ENCODE measurements at regions not wholly inside any gene's neighbourhood (a gene's known extent, or its start where the extent isn't known, plus 50 kb on each side); places are given as distances from the start of the nearest gene placed in this dataset.
"Not testable (repeated sequence)": the region's sequence is repeated elsewhere in the genome, so short reads cannot be mapped to it uniquely, and the experiment has no call there.

- H3K27ac ChIP-seq, result no peak overlapping the region
- no peaks in the 10 kb centered on the region for H3K36me3 ChIP-seq
- no peaks in the 10 kb centered on the region for H3K27me3 ChIP-seq (ENCODE audit: insufficient read depth, low read depth, severe bottlenecking)
- TF ChIP-seq, protein P1, sequence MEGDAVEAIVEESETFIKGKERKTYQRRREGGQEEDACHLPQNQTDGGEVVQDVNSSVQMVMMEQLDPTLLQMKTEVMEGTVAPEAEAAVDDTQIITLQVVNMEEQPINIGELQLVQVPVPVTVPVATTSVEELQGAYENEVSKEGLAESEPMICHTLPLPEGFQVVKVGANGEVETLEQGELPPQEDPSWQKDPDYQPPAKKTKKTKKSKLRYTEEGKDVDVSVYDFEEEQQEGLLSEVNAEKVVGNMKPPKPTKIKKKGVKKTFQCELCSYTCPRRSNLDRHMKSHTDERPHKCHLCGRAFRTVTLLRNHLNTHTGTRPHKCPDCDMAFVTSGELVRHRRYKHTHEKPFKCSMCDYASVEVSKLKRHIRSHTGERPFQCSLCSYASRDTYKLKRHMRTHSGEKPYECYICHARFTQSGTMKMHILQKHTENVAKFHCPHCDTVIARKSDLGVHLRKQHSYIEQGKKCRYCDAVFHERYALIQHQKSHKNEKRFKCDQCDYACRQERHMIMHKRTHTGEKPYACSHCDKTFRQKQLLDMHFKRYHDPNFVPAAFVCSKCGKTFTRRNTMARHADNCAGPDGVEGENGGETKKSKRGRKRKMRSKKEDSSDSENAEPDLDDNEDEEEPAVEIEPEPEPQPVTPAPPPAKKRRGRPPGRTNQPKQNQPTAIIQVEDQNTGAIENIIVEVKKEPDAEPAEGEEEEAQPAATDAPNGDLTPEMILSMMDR (IDR thresholded peaks at IDR 0.05; ENCODE audit: low read depth, low read length), result no peak
- no peak for DNase-seq
- no peaks in the 10 kb centered on the region for H3K9me3 ChIP-seq (ENCODE audit: severe bottlenecking)
- H3K4me3 ChIP-seq (ENCODE audit: low read depth, low read length), result no peak overlapping the region
Measured at GRCh38 chr1:104629589-104629988, 879.9 kb downstream of the AMY1C start.

DNA sequence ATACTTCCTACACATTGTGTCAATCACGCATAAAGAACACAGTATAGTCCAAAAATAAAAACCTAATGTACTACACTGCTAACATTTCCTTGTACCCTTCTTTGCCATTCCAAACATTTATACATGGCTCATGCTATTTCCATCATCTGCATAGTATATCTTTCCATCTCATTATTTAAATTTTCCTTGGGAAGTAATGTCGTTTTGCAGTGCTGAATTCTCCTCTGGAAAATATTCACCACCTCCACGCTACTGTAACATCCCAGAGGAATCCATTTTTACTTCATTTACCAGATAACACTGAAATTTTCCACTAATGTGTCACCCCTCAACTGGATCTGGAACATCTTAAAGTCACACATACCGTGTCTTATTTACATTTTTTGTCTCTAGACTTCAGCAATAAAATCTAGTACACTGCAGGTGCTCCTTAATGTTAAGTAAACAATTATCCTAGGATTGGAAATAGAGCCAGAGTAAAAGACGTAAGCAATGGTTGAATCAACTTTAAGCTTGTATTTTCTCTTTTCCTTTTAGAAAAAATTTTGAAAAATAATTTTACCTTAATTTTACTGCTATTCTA is 881.0 kb downstream of the AMY1C start:
- DNase-seq, result no peak

DNA sequence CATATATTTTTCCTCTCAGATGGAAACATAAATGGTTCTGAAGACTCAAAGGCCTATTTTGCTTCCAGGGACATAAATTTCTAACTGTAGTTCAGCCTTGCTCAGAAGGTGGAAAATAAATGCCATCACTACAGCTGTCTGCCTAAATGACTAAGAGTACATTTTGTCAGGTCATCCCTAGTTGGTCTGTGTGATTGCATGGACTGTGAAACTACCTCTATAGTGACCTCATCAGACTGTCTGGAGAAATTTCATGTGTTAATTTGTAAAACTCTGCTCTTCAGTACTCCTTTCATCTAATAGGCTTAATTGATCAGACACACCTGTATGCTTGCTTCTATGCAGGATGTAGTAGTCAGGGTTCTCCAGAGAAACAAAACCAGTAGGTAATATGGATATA is 886.9 kb downstream of the AMY1C start:
- no peaks in the 10 kb centered on the region for H3K9me3 ChIP-seq (ENCODE audit: severe bottlenecking)
- no peaks in the 10 kb centered on the region for H3K27me3 ChIP-seq (ENCODE audit: insufficient read depth, low read depth, severe bottlenecking)
- H3K4me3 ChIP-seq (ENCODE audit: low read depth, low read length), result no peak overlapping the region
- no peak overlapping the region for H3K27ac ChIP-seq
- TF ChIP-seq, protein P1 (IDR thresholded peaks at IDR 0.05; ENCODE audit: low read depth, low read length), result no peak
- DNase-seq, result no peak
- no peaks in the 10 kb centered on the region for H3K36me3 ChIP-seq

More for the DNA sequence above, 881.0 kb downstream of the AMY1C start:
- no peak overlapping the region for H3K27ac ChIP-seq
- no peaks in the 10 kb centered on the region for H3K36me3 ChIP-seq
- no peaks in the 10 kb centered on the region for H3K9me3 ChIP-seq (ENCODE audit: severe bottlenecking)
- no peaks in the 10 kb centered on the region for H3K27me3 ChIP-seq (ENCODE audit: insufficient read depth, low read depth, severe bottlenecking)
- TF ChIP-seq, protein P1 (IDR thresholded peaks at IDR 0.05; ENCODE audit: low read depth, low read length), result no peak
- H3K4me3 ChIP-seq (ENCODE audit: low read depth, low read length), result no peak overlapping the region

DNA sequence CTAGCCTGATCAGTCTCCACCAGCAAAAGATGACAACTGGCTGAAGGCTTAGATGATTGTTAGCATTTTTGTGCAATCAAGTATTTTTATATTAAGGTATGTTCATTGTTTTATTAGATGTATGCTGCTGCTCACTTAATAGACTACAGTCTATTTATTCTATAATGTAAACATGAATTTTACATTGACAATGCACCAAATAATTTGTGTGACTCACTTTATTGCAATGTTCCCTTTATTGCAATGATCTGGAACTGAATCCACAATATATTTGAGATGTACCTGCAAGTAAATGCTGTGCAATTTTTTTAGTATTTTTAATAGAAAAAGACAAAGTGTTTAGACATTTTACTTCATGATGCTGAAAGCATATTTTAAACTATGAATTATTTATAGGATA is 896.5 kb downstream of the AMY1C start:
- no peaks in the 10 kb centered on the region for H3K36me3 ChIP-seq
- H3K27ac ChIP-seq, result no peak overlapping the region
- H3K9me3 ChIP-seq (ENCODE audit: severe bottlenecking), result no peaks in the 10 kb centered on the region
- no peaks in the 10 kb centered on the region for H3K27me3 ChIP-seq (ENCODE audit: insufficient read depth, low read depth, severe bottlenecking)
- TF ChIP-seq, protein P1 (IDR thresholded peaks at IDR 0.05; ENCODE audit: low read depth, low read length), result no peak
- no peak for DNase-seq
- H3K4me3 ChIP-seq (ENCODE audit: low read depth, low read length), result no peak overlapping the region

DNA sequence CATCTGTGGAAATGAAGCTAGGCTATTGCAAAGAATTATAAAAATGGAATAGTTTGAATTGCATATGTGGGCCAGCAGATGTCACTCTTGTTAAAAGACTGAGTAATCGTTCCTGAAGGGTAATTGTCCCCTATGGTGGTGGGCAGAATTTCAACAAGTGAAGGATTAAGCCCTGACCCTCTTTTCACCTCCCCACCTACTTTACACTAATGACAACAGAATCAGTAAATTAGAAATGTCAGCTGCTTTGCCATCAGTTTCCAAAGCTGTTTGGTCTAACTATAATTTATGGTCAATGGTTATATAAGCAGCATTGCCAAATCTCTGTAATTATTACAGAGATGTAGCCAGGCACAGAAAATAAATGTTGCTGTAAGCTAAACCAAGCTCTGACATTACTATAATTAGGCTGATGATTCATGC is 898.6 kb downstream of the AMY1C start:
- no peak overlapping the region for H3K4me3 ChIP-seq (ENCODE audit: low read depth, low read length)
- peak; percentile 48 for DNase-seq
- TF ChIP-seq, protein P1 (IDR thresholded peaks at IDR 0.05; ENCODE audit: low read depth, low read length), result peak; percentile 48

DNA sequence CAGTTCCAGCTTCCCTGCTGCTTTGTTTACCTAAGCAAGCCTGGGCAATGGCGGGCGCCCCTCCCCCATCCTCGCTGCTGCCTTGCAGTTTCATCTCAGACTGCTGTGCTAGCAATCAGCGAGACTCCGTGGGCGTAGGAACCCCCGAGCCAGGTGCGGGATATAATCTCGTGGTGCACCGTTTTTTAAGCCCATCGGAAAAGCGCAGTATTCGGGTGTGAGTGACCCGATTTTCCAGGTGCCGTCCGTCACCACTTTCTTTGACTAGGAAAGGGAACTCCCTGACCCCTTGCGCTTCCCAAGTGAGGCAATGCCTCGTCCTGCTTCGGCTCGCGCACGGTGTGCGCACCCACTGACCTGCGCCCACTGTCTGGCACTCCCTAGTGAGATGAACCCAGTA is 914.7 kb downstream of the AMY1C start:
- not testable (repeated sequence) for H3K4me3 ChIP-seq (ENCODE audit: low read depth, low read length); H3K27me3 ChIP-seq (ENCODE audit: insufficient read depth, low read depth, severe bottlenecking); DNase-seq; H3K9me3 ChIP-seq (ENCODE audit: severe bottlenecking); H3K27ac ChIP-seq; H3K36me3 ChIP-seq

More for the DNA sequence above, 898.6 kb downstream of the AMY1C start:
- peak overlapping the region; percentile 8; the same call in 1 of the 2 replicates for H3K27ac ChIP-seq
- no peaks in the 10 kb centered on the region for H3K9me3 ChIP-seq (ENCODE audit: severe bottlenecking)
- H3K27me3 ChIP-seq (ENCODE audit: insufficient read depth, low read depth, severe bottlenecking), result no peaks in the 10 kb centered on the region
- no peaks in the 10 kb centered on the region for H3K36me3 ChIP-seq

Data from WERI-Rb-1 (cell line).